WTC11 (cell line): ENCODE measurements at regions not wholly inside any gene's neighbourhood (a gene's known extent, or its start where the extent isn't known, plus 50 kb on each side); places are given as distances from the start of the nearest gene placed in this dataset.

Experiments used
- ATAC-seq: fragments of 200-7000 bp; cut with Tn5 transposase; 2 replicates; pipeline ENCODE4 v1.10.0; 2021; ENCODE audit warnings: mild to moderate bottlenecking, moderate library complexity
- CTCF ChIA-PET: fragments of 300-600 bp; sonication (Branson Sonifier 250); formaldehyde crosslinking; loops from one replicate; lab custom pipeline; 2021; ENCODE audit warnings: antibody characterized with exemption; lab: Charles Lee
- POLR2A ChIA-PET: fragments of 350-600 bp; sonication (Branson Sonifier 250); formaldehyde crosslinking; loops from one replicate; lab custom pipeline; 2021; ENCODE audit warnings: antibody characterized with exemption; lab: Charles Lee
- DNase-seq: peaks from one replicate; pipeline ENCODE4 v3.0.0; 2021; ENCODE audit warnings: low spot score
- H3K27ac Mint-ChIP-seq: 2 replicates; pipeline ENCODE4 v1.8.0; 2021; ENCODE audit warnings: mixed read lengths
- H3K27me3 Mint-ChIP-seq: 2 replicates; pipeline ENCODE4 v1.8.0; 2021; ENCODE audit warnings: low read depth, mild to moderate bottlenecking, moderate library complexity, mixed read lengths
- H3K36me3 Mint-ChIP-seq: 2 replicates; pipeline ENCODE4 v1.8.0; 2021; ENCODE audit warnings: mixed read lengths
- H3K4me1 Mint-ChIP-seq: 2 replicates; pipeline ENCODE4 v1.8.0; 2022; ENCODE audit warnings: mixed read lengths
- H3K4me3 Mint-ChIP-seq: 2 replicates; pipeline ENCODE4 v1.8.0; 2021; ENCODE audit warnings: mild to moderate bottlenecking, moderate library complexity, mixed read lengths
- H3K9me3 Mint-ChIP-seq: 2 replicates; pipeline ENCODE4 v1.8.0; 2021; ENCODE audit warnings: mixed read lengths
- AR ChIP-seq: fragments of 250-450 bp; sonication (Bioruptor Pico); IDR thresholded peaks from 2 replicates; pipeline ENCODE4 v1.9.0; 2021; ENCODE audit warnings: mild to moderate bottlenecking
- ATF2 ChIP-seq: sonication (generic); formaldehyde crosslinking; IDR thresholded peaks from 2 replicates; pipeline ENCODE4 v1.8.1; 2022; ENCODE audit warnings: low read depth, missing genetic modification reagents, borderline replicate concordance
- ATF3 ChIP-seq: sonication (generic); formaldehyde crosslinking; conservative IDR thresholded peaks from 2 replicates; pipeline ENCODE4 v1.8.1; 2022; ENCODE audit warnings: mild to moderate bottlenecking, missing genetic modification reagents
- CREM ChIP-seq: sonication (generic); formaldehyde crosslinking; IDR thresholded peaks from 2 replicates; pipeline ENCODE4 v1.8.1; 2022; ENCODE audit warnings: mild to moderate bottlenecking, missing genetic modification reagents, moderate library complexity
- CTCF ChIP-seq: fragments of 200-600 bp; IDR thresholded peaks from 2 replicates; pipeline ENCODE4 v1.8.0; 2022; ENCODE audit warnings: antibody characterized with exemption
- FOXP4 ChIP-seq: sonication (generic); formaldehyde crosslinking; IDR thresholded peaks from 2 replicates; pipeline ENCODE4 v1.8.0; 2022; ENCODE audit warnings: mild to moderate bottlenecking, missing genetic modification reagents
- HMGA2 ChIP-seq: fragments of 250-450 bp; sonication (Bioruptor Pico); IDR thresholded peaks from 2 replicates; pipeline ENCODE4 v1.4.0; 2021; ENCODE audit warnings: mild to moderate bottlenecking, moderate library complexity
- KAT7 ChIP-seq: sonication (generic); formaldehyde crosslinking; IDR thresholded peaks from 2 replicates; pipeline ENCODE4 v1.8.1; 2023; ENCODE audit warnings: missing genetic modification reagents, mild to moderate bottlenecking, borderline replicate concordance
- MXD4 ChIP-seq: fragments of 250-450 bp; sonication (Bioruptor Pico); IDR thresholded peaks from 2 replicates; pipeline ENCODE4 v1.8.0; 2021; ENCODE audit warnings: mild to moderate bottlenecking, moderate library complexity, borderline replicate concordance
- PREB ChIP-seq: sonication (generic); formaldehyde crosslinking; IDR thresholded peaks from 2 replicates; pipeline ENCODE4 v1.8.1; 2022; ENCODE audit warnings: mild to moderate bottlenecking, missing genetic modification reagents, moderate library complexity, borderline replicate concordance
- RORB ChIP-seq: fragments of 250-450 bp; sonication (Bioruptor Pico); IDR thresholded peaks from 2 replicates; pipeline ENCODE4 v1.9.0; 2021; ENCODE audit warnings: mild to moderate bottlenecking
- SP1 ChIP-seq: sonication (generic); formaldehyde crosslinking; conservative IDR thresholded peaks from 2 replicates; pipeline ENCODE4 v1.8.1; 2022; ENCODE audit warnings: missing genetic modification reagents
- TEAD4 ChIP-seq: sonication (generic); formaldehyde crosslinking; IDR thresholded peaks from 2 replicates; pipeline ENCODE4 v1.8.0; 2022; ENCODE audit warnings: mild to moderate bottlenecking, missing genetic modification reagents
- ZMAT4 ChIP-seq: fragments of 250-450 bp; sonication (Bioruptor Pico); IDR thresholded peaks from 2 replicates; pipeline ENCODE4 v1.9.0; 2021; ENCODE audit warnings: mild to moderate bottlenecking
- ZNF138 ChIP-seq: sonication (generic); formaldehyde crosslinking; conservative IDR thresholded peaks from 2 replicates; pipeline ENCODE4 v1.8.1; 2022; ENCODE audit warnings: mild to moderate bottlenecking, moderate library complexity, missing genetic modification reagents
- ZNF232 ChIP-seq: sonication (generic); formaldehyde crosslinking; IDR thresholded peaks from 2 replicates; pipeline ENCODE4 v1.8.0; 2022; ENCODE audit warnings: mild to moderate bottlenecking, missing genetic modification reagents
- ZNF317 ChIP-seq: sonication (generic); formaldehyde crosslinking; IDR thresholded peaks from 2 replicates; pipeline ENCODE4 v1.8.1; 2023; ENCODE audit warnings: low read depth, mild to moderate bottlenecking, moderate library complexity, missing genetic modification reagents, borderline replicate concordance

GRCh38 chr5:17326600-17327037, 109.2 kb downstream of the BASP1 start:
- no peak overlapping the region for H3K4me3 Mint-ChIP-seq
- CTCF ChIA-PET, result interaction anchor here (0.5 kb wide), 1 partner anchor 521 kb away, joined by 4 read pairs; no protein-coding TSS in a partner anchor

More at GRCh38 chr5:17326600-17327037, 109.2 kb downstream of the BASP1 start:
- TF ChIP-seq CTCF (no peak), HMGA2 (CRISPR knock-in tag) (no peak), SP1 (CRISPR knock-in tag) (no peak), ATF3 (CRISPR knock-in tag) (no peak), RORB (CRISPR knock-in tag) (no peak), CREM (CRISPR knock-in tag) (no peak), KAT7 (no peak), FOXP4 (no peak), ZNF317 (CRISPR knock-in tag) (no peak), MXD4 (no peak), PREB (CRISPR knock-in tag) (no peak), ATF2 (CRISPR knock-in tag) (no peak), AR (CRISPR knock-in tag) (no peak), TEAD4 (CRISPR knock-in tag) (no peak), ZNF138 (CRISPR knock-in tag) (no peak), ZMAT4 (CRISPR knock-in tag) (no peak), ZNF232 (no peak)
- DNase-seq (no peak), ATAC-seq (no peak)
- POLR2A ChIA-PET, result no interaction called here
- H3K4me1 Mint-ChIP-seq, result no peaks in the 10 kb centered on the region
- no peak overlapping the region for H3K27ac Mint-ChIP-seq
- H3K36me3 Mint-ChIP-seq, result no peaks in the 10 kb centered on the region
- peaks cover 4% of the 10 kb centered on the region; the same call in 1 of the 2 replicates for H3K9me3 Mint-ChIP-seq
- H3K27me3 Mint-ChIP-seq, result no peaks in the 10 kb centered on the region
